Caco-2 (cell line): ENCODE measurements at regions not wholly inside any gene's neighbourhood (a gene's known extent, or its start where the extent isn't known, plus 50 kb on each side); places are given as distances from the start of the nearest gene placed in this dataset.

Source experiments
- BruUV-seq: library from RNA; stranded (reverse); fragments of 400-500 nt; replicated peaks from 2 replicates; lab custom pipeline; 2021; lab: Mats Ljungman, UMichigan
- CTCF ChIA-PET: fragments of 300-600 bp; sonication (Branson Sonifier 250); formaldehyde crosslinking; loops from one replicate; lab custom pipeline; 2022; ENCODE audit warnings: antibody characterized with exemption; lab: Charles Lee
- POLR2A ChIA-PET: fragments of 300-600 bp; sonication (Branson Sonifier 250); formaldehyde crosslinking; loops from one replicate; lab custom pipeline; 2022; ENCODE audit warnings: antibody characterized with exemption; lab: Charles Lee
- DNase-seq, 2 experiments: peaks; one replicate each; pipeline versions ENCODE4 v3.0.0 to v3.0.0-alpha.2; 2020 to 2022
- H3K27me3 ChIP-seq: replicated peaks from 2 replicates; pipeline ENCODE4 v1.6.0; 2011; ENCODE audit warnings: low read length; ENCODE audit not compliant: control insufficient read depth, insufficient read depth
- H3K36me3 ChIP-seq: 2 replicates; pipeline ENCODE4 v1.5.1; 2011; ENCODE audit warnings: low read length; ENCODE audit not compliant: control insufficient read depth, insufficient read depth
- H3K4me1 ChIP-seq: fragments of 250-450 bp; sonication (Bioruptor Pico); 2 replicates; pipeline ENCODE4 v1.5.1; 2020; ENCODE audit warnings: mild to moderate bottlenecking
- H3K4me3 ChIP-seq: 2 replicates; pipeline ENCODE4 v1.5.1; 2011; ENCODE audit warnings: low read depth, mild to moderate bottlenecking, control low read depth, low read length
- H3K9me3 ChIP-seq: fragments of 250-450 bp; sonication (Bioruptor Pico); 2 replicates; pipeline ENCODE4 v1.5.1; 2020; ENCODE audit warnings: mild to moderate bottlenecking, moderate library complexity
- H3K27ac Mint-ChIP-seq: one replicate; pipeline ENCODE4 v1.8.0; 2022; ENCODE audit warnings: mixed read lengths; ENCODE audit not compliant: unreplicated experiment
- H3K27me3 Mint-ChIP-seq: one replicate; pipeline ENCODE4 v1.8.0; 2022; ENCODE audit warnings: mixed read lengths; ENCODE audit not compliant: insufficient read depth, unreplicated experiment
- H3K36me3 Mint-ChIP-seq: one replicate; pipeline ENCODE4 v1.8.0; 2022; ENCODE audit warnings: mild to moderate bottlenecking, mixed read lengths; ENCODE audit not compliant: insufficient read depth, unreplicated experiment
- H3K4me1 Mint-ChIP-seq: one replicate; pipeline ENCODE4 v1.8.0; 2022; ENCODE audit warnings: low read depth, mixed read lengths; ENCODE audit not compliant: unreplicated experiment
- H3K4me3 Mint-ChIP-seq: one replicate; pipeline ENCODE4 v1.8.0; 2022; ENCODE audit warnings: mild to moderate bottlenecking, moderate library complexity, mixed read lengths; ENCODE audit not compliant: unreplicated experiment
- H3K9me3 Mint-ChIP-seq: one replicate; pipeline ENCODE4 v1.8.0; 2022; ENCODE audit warnings: mixed read lengths; ENCODE audit not compliant: unreplicated experiment
- CTCF ChIP-seq, 2 experiments: fragments of 200-600 bp in 1 of 2; IDR thresholded peaks; 1 replicate in 1 of 2; 2 replicates in 1 of 2; pipeline versions ENCODE4 v1.5.1 to v1.8.0; 2011 to 2022; ENCODE audit warnings: antibody characterized with exemption in 1 of 2, control low read depth in 1 of 2, inconsistent platforms in 1 of 2, low read depth in 1 of 2, low read length in 1 of 2, mild to moderate bottlenecking in 1 of 2, moderate library complexity in 1 of 2; ENCODE audit not compliant: insufficient read depth in 1 of 2, severe bottlenecking in 1 of 2, unreplicated experiment in 1 of 2
- intact Hi-C: fragments of 100-400 bp; cut with micrococcal nuclease; formaldehyde crosslinking; loops from one replicate; pipeline ENCODE4 v1.10.0; 2022; ENCODE audit not compliant: unreplicated experiment

GRCh38 chr10:35794703-35795102 lies 152.6 kb upstream of the FZD8 start:
- no peak overlapping the region for H3K4me3 ChIP-seq
- ChIA-PET POLR2A (no interaction called here), CTCF (no interaction called here)
- no peaks in the 10 kb centered on the region for H3K36me3 ChIP-seq
- no peaks in the 10 kb centered on the region for H3K36me3 Mint-ChIP-seq
- H3K9me3 ChIP-seq: no peaks in the 10 kb centered on the region
- peaks cover 7% of the 10 kb centered on the region for H3K4me1 Mint-ChIP-seq
- H3K4me1 ChIP-seq: no peaks in the 10 kb centered on the region
- intact Hi-C loops: no loop called here
- no peak overlapping the region for H3K27ac Mint-ChIP-seq
- no peak overlapping the region for H3K4me3 Mint-ChIP-seq
- TF ChIP-seq CTCF (IDR thresholded peaks at IDR 0.05; ENCODE audit: insufficient read depth in 1 of 2, low read depth in 1 of 2, low read length in 1 of 2, severe bottlenecking in 1 of 2, unreplicated experiment in 1 of 2): no peak
- BruUV-seq: no TSS peak
- no peaks in the 10 kb centered on the region for H3K27me3 ChIP-seq
- DNase-seq: no peak
- peaks cover 2% of the 10 kb centered on the region for H3K27me3 Mint-ChIP-seq
- no peaks in the 10 kb centered on the region for H3K9me3 Mint-ChIP-seq

- DNase-seq: no peak
- no peak overlapping the region for H3K4me3 ChIP-seq
- Mint-ChIP-seq H3K27me3 (peaks cover 2% of the 10 kb centered on the region), H3K4me3 (no peak overlapping the region), H3K27ac (no peak overlapping the region), H3K36me3 (no peaks in the 10 kb centered on the region), H3K9me3 (peaks cover under 1% of the 10 kb centered on the region), H3K4me1 (peaks cover 7% of the 10 kb centered on the region)
- no peaks in the 10 kb centered on the region for H3K36me3 ChIP-seq
- no peaks in the 10 kb centered on the region for H3K9me3 ChIP-seq
- ChIA-PET POLR2A (no interaction called here), CTCF (no interaction called here)
- H3K4me1 ChIP-seq: no peaks in the 10 kb centered on the region
- H3K27me3 ChIP-seq: no peaks in the 10 kb centered on the region
- BruUV-seq: no TSS peak
- intact Hi-C loops: no loop called here
- no peak for TF ChIP-seq CTCF (IDR thresholded peaks at IDR 0.05; ENCODE audit: insufficient read depth in 1 of 2, low read depth in 1 of 2, low read length in 1 of 2, severe bottlenecking in 1 of 2, unreplicated experiment in 1 of 2)
These were observed 150.2 kb upstream of the FZD8 start for GRCh38 chr10:35792291-35792690.

DNA sequence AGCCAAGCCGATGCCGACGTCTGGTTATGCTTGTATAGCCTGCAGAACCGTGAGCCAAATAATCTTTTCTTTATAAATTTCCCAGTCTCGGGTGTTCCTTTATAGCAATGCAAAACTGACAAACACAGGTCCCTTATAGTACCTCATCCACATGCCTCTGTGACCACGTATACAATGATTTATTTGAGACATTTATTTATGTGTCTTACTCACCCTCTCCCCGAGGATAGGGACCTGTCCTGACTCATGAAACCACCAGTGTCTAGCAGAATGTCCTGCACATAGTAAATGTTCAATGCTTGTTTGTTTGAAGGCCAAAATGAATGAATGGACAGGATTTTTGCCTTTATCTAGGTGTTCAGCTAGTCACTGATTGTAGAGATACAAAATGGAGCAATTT lies 147.9 kb upstream of the FZD8 start:
- Histone ChIP-seq H3K4me3 (no peak overlapping the region), H3K4me1 (no peaks in the 10 kb centered on the region), H3K9me3 (no peaks in the 10 kb centered on the region; the same call in 1 of the 2 replicates), H3K27me3 (no peaks in the 10 kb centered on the region), H3K36me3 (no peaks in the 10 kb centered on the region)
- TF ChIP-seq CTCF (IDR thresholded peaks at IDR 0.05; ENCODE audit: insufficient read depth in 1 of 2, low read depth in 1 of 2, low read length in 1 of 2, severe bottlenecking in 1 of 2, unreplicated experiment in 1 of 2): no peak
- no peak for DNase-seq
- Mint-ChIP-seq H3K27ac (no peak overlapping the region), H3K36me3 (no peaks in the 10 kb centered on the region), H3K27me3 (peaks cover 2% of the 10 kb centered on the region), H3K4me3 (no peak overlapping the region), H3K9me3 (peaks cover 21% of the 10 kb centered on the region), H3K4me1 (peaks cover 7% of the 10 kb centered on the region)
- ChIA-PET CTCF (no interaction called here), POLR2A (no interaction called here)
- BruUV-seq: no TSS peak
- intact Hi-C loops: no loop called here
